ENCODE measurements at regions not wholly inside any gene's neighbourhood (a gene's known extent, or its start where the extent isn't known, plus 50 kb on each side); places are given as distances from the start of the nearest gene placed in this dataset.

GRCh38 chr17:34798581-34798980 lies 162.7 kb downstream of the CCT6B start:
- Histone ChIP-seq H3K4me1 (ENCODE audit: insufficient read depth, low read length) (no peaks in the 10 kb centered on the region), H3K79me2 (ENCODE audit: insufficient read depth, low read length) (no peaks in the 10 kb centered on the region), H3K27ac (ENCODE audit: extremely low read length, insufficient read depth, low read length) (no peak overlapping the region), H4K20me1 (ENCODE audit: insufficient read depth, low read length) (no peaks in the 10 kb centered on the region), H3K9me3 (ENCODE audit: low read length) (peaks cover 10% of the 10 kb centered on the region; the same call in 1 of the 2 replicates), H2AFZ (ENCODE audit: low read length) (no peak overlapping the region), H3K27me3 (ENCODE audit: control insufficient read depth in 1 of 2, insufficient read depth in 2 of 2, low read length in 2 of 2) (peaks cover 0 to 3% of the 10 kb centered on the region in 2 experiments; a peak in 1 of 5 replicates), H3K4me2 (ENCODE audit: low read depth, low read length) (no peak overlapping the region), H3K9ac (ENCODE audit: insufficient read depth, low read depth, low read length) (no peak overlapping the region), H3K4me3 (replicated peaks in 1 of 3; ENCODE audit: insufficient read depth in 1 of 3, low read depth in 2 of 3, low read length in 3 of 3) (no peak overlapping the region), H3K36me3 (replicated peaks in 1 of 2; ENCODE audit: control insufficient read depth in 1 of 2, insufficient read depth in 2 of 2, low read length in 2 of 2) (no peaks in the 10 kb centered on the region)
- FAIRE-seq, result no peak
- POLR2A ChIA-PET, result no interaction called here
- intact Hi-C loops (cut with micrococcal nuclease; ENCODE audit: unreplicated experiment) (no loop called here), in situ Hi-C loops (cut with HindIII; ENCODE audit: extremely low pct_ligation_motif_present, low pct_unique_long_range_greater_than_20kb) (no loop called here)
- CTCF ChIA-PET (ENCODE audit: low intra/inter-chr PET ratio, low total read pairs), result no interaction called here
- no peak for TF ChIP-seq IRX3 (CRISPR knock-in tag; IDR thresholded peaks at IDR 0.05; ENCODE audit: borderline replicate concordance, low read depth)
- no peak for TF ChIP-seq HNF4A (CRISPR knock-in tag; IDR thresholded peaks at IDR 0.05)
- TF ChIP-seq ZNF343 (CRISPR knock-in tag; IDR thresholded peaks at IDR 0.05), result no peak
- TF ChIP-seq ISX (CRISPR knock-in tag; conservative IDR thresholded peaks at IDR 0.05), result no peak
- no peak for TF ChIP-seq ZSCAN20 (CRISPR knock-in tag; IDR thresholded peaks at IDR 0.05; ENCODE audit: borderline replicate concordance)
- no peak for TF ChIP-seq IKZF4 (CRISPR knock-in tag; IDR thresholded peaks at IDR 0.05; ENCODE audit: borderline replicate concordance, low read depth, not compliant biosample characterization)
- DNase-seq (ENCODE audit: low spot score), result no peak
- ATAC-seq, result no peak
- no TSS peak for BruUV-seq (replicated peaks)

DNA sequence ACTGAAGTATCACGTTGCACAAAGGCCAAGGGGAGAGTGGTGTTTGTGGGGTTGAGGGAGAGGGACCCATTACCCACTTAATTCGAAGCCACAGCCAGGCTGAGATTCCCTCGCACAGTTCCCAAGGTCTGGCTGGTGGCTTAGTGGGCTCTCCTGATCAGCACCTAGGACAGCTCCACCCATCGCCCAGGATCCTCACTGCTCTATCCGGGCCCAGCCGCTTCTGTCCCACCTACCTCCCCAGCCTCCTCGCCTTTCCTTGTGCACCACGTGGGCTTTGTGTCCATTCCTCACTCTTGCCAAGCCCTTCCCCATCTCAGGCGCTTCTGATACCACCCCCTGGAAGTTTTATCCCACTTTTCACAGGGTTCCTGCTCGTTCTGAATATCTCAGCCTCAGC lies 163.5 kb downstream of the CCT6B start:
- in situ Hi-C loops (cut with HindIII; ENCODE audit: extremely low pct_ligation_motif_present, low pct_unique_long_range_greater_than_20kb) (no loop called here), intact Hi-C loops (cut with micrococcal nuclease; ENCODE audit: unreplicated experiment) (no loop called here)
- CTCF ChIA-PET (ENCODE audit: low intra/inter-chr PET ratio, low total read pairs), result no interaction called here
- Histone ChIP-seq H3K4me2 (ENCODE audit: low read depth, low read length) (no peak overlapping the region), H3K4me3 (replicated peaks in 1 of 3; ENCODE audit: insufficient read depth in 1 of 3, low read depth in 2 of 3, low read length in 3 of 3) (no peak overlapping the region), H2AFZ (ENCODE audit: low read length) (no peak overlapping the region), H3K9me3 (ENCODE audit: low read length) (peaks cover 10% of the 10 kb centered on the region; the same call in 1 of the 2 replicates), H3K4me1 (ENCODE audit: insufficient read depth, low read length) (no peaks in the 10 kb centered on the region), H3K27ac (ENCODE audit: extremely low read length, insufficient read depth, low read length) (no peak overlapping the region), H3K79me2 (ENCODE audit: insufficient read depth, low read length) (no peaks in the 10 kb centered on the region), H3K36me3 (replicated peaks in 1 of 2; ENCODE audit: control insufficient read depth in 1 of 2, insufficient read depth in 2 of 2, low read length in 2 of 2) (no peaks in the 10 kb centered on the region), H4K20me1 (ENCODE audit: insufficient read depth, low read length) (no peaks in the 10 kb centered on the region), H3K9ac (ENCODE audit: insufficient read depth, low read depth, low read length) (no peak overlapping the region), H3K27me3 (ENCODE audit: control insufficient read depth in 1 of 2, insufficient read depth in 2 of 2, low read length in 2 of 2) (peaks cover 0 to 4% of the 10 kb centered on the region in 2 experiments; a peak in 1 of 5 replicates)
- POLR2A ChIA-PET, result no interaction called here
- ATAC-seq (peak; percentile 67), FAIRE-seq (no peak), DNase-seq (ENCODE audit: low spot score) (peak; percentile 6)
- no TSS peak for BruUV-seq (replicated peaks)
- 2% methylated on average over 7 of the region's 10 CpGs for WGBS (ENCODE audit: low lambda C conversion rate)
- TF ChIP-seq BCL6 (CRISPR knock-in tag; IDR thresholded peaks at IDR 0.05) (no peak), SPEN (CRISPR knock-in tag; IDR thresholded peaks at IDR 0.05; ENCODE audit: low read depth) (no peak), FLYWCH1 (CRISPR knock-in tag; IDR thresholded peaks at IDR 0.05) (no peak), POLR2G (IDR thresholded peaks at IDR 0.05; ENCODE audit: low read depth, low read length) (no peak), AFF4 (CRISPR knock-in tag; IDR thresholded peaks at IDR 0.05) (no peak), MEIS2 (CRISPR knock-in tag; IDR thresholded peaks at IDR 0.05) (0 out of 2 replicates have a peak, but pooled peaks have one; percentile 25), ZFP37 (CRISPR knock-in tag; IDR thresholded peaks at IDR 0.05; ENCODE audit: borderline replicate concordance) (0 out of 2 replicates have a peak, but pooled peaks have one; percentile 58), RBAK (CRISPR knock-in tag; IDR thresholded peaks at IDR 0.05) (no peak), NKX3-1 (CRISPR knock-in tag; IDR thresholded peaks at IDR 0.05) (0 out of 2 replicates have a peak, but pooled peaks have one; percentile 50)
- TF ChIP-seq, protein P1, sequence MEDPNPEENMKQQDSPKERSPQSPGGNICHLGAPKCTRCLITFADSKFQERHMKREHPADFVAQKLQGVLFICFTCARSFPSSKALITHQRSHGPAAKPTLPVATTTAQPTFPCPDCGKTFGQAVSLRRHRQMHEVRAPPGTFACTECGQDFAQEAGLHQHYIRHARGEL (CRISPR knock-in tag; IDR thresholded peaks at IDR 0.05), result no peak
